Prostate gland (tissue), 2 donors: ENCODE measurements at regions not wholly inside any gene's neighbourhood (a gene's known extent, or its start where the extent isn't known, plus 50 kb on each side); places are given as distances from the start of the nearest gene placed in this dataset.

ENCODE experiments used
- DNase-seq: peaks from one replicate; pipeline ENCODE4 v3.0.0-alpha.2; 2019; ENCODE audit warnings: low spot score
- H3K27ac ChIP-seq, 2 donors: fragments of 200-600 bp; sonication (generic); 2 replicates each; pipeline ENCODE4 v1.5.1; 2017 to 2019
- H3K27me3 ChIP-seq: fragments of 200-600 bp; sonication (generic); replicated peaks from 2 replicates; pipeline ENCODE4 v1.5.1; 2019; ENCODE audit not compliant: insufficient read depth
- H3K36me3 ChIP-seq, 2 donors: fragments of 200-600 bp; sonication (generic); 1 replicate in 1 of 2; 2 replicates in 1 of 2; pipeline versions ENCODE4 v1.5.1 to v1.8.1; 2017 to 2019
- H3K4me1 ChIP-seq: fragments of 200-600 bp; sonication (generic); replicated peaks from 2 replicates; pipeline ENCODE4 v1.5.1; 2019
- H3K4me3 ChIP-seq, 2 donors: fragments of 200-600 bp; sonication (generic); 2 replicates each; pipeline ENCODE4 v1.5.1; 2017 to 2019
- H3K9me3 ChIP-seq: fragments of 200-600 bp; sonication (generic); 2 replicates; pipeline ENCODE4 v1.5.1; 2017
- CTCF ChIP-seq, 4 experiments: fragments of 200-600 bp in 2 of 4; fragments of 450-650 bp in 2 of 4; sonication (generic) in 2 of 4; IDR thresholded peaks; 1 replicate in 3 of 4; 2 replicates in 1 of 4; pipeline ENCODE4 v1.5.1; 2016 to 2019; ENCODE audit warnings: antibody characterized with exemption in 4 of 4, mild to moderate bottlenecking in 2 of 4, moderate library complexity in 2 of 4
- POLR2A ChIP-seq: fragments of 450-650 bp; IDR thresholded peaks from one replicate; pipeline ENCODE4 v1.6.1; 2016; ENCODE audit warnings: antibody characterized with exemption, mild to moderate bottlenecking
- POLR2AphosphoS5 ChIP-seq: sonication (generic); formaldehyde crosslinking; IDR thresholded peaks from one replicate; pipeline ENCODE4 v1.6.1; 2017; ENCODE audit warnings: antibody characterized with exemption
- WGBS: methylation state at CpG from one replicate; pipeline ENCODE4 v1.1.5; 2018; 5-methylcytosine and 5-hydroxymethylcytosine counted together
- intact Hi-C: fragments of 100-400 bp; cut with DNase I; formaldehyde crosslinking; loops from one replicate; pipeline ENCODE4 v1.14.2; 2022

- WGBS: 94% methylated on average over 2 of the region's 2 CpGs
These were observed 539.4 kb downstream of the BNC2 start for GRCh38 chr9:16331031-16331430.

DNA sequence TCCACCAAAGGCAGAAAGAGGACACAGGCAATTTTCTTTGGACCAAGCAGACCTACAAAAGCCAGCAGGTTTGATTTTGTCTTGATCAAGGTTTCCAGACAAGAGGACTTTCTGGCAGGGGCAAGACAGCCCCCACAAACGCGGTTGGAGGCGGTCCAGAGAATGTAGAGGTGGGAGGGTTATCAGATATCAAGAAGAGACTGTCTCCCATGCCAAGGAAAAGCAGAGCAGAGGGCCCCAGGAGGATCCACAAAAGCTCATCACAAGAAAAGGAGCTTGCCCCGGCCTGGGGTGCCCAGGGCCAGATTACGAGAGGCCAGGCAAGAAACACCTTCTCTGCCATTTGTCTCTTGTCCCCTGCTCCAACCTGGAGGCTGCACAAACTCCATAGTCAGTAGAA lies 538.9 kb downstream of the BNC2 start:
- H3K27ac ChIP-seq: no peak overlapping the region
- no peaks in the 10 kb centered on the region for H3K4me1 ChIP-seq
- no peaks in the 10 kb centered on the region for H3K9me3 ChIP-seq
- no peaks in the 10 kb centered on the region for H3K27me3 ChIP-seq
- WGBS: 76% methylated on average over 5 of the region's 5 CpGs
- H3K4me3 ChIP-seq: no peak overlapping the region
- no peaks in the 10 kb centered on the region for H3K36me3 ChIP-seq
- no peak for TF ChIP-seq CTCF (IDR thresholded peaks at IDR 0.05)
- no peak for TF ChIP-seq POLR2A
- TF ChIP-seq POLR2AphosphoS5: no peak
- no peak for DNase-seq
- intact Hi-C loops: no loop called here

More at GRCh38 chr9:16331031-16331430, 539.4 kb downstream of the BNC2 start:
- no peak overlapping the region for H3K27ac ChIP-seq
- H3K36me3 ChIP-seq: no peaks in the 10 kb centered on the region
- no peak overlapping the region for H3K4me3 ChIP-seq
- DNase-seq: no peak
- no peaks in the 10 kb centered on the region for H3K9me3 ChIP-seq
- H3K4me1 ChIP-seq: no peaks in the 10 kb centered on the region
- TF ChIP-seq POLR2A: no peak
- TF ChIP-seq POLR2AphosphoS5: no peak
- no peak for TF ChIP-seq CTCF (IDR thresholded peaks at IDR 0.05)
- intact Hi-C loops: no loop called here
- H3K27me3 ChIP-seq: no peaks in the 10 kb centered on the region

DNA sequence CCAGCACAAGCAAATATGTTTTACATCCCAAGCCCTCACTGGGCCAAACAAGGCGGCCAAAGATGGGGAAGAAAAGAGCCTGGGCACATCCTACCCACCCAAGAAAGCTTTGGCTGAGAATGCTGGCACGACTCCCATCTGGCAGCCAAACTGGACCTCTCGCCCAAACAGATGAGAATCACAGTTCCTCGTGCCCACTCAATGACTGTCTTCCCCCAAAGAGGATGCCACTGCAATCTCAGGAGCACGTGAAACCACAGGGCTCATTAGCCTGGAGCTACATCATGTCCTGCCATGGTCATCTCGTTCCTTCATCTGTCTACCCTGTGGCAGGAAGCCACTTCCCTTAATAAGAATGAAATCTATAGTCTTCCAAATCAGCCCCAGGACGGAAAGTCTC lies 536.8 kb downstream of the BNC2 start:
- no peak for DNase-seq
- TF ChIP-seq CTCF (IDR thresholded peaks at IDR 0.05): no peak
- TF ChIP-seq POLR2AphosphoS5: no peak
- TF ChIP-seq POLR2A: no peak
- Histone ChIP-seq H3K4me1 (no peaks in the 10 kb centered on the region), H3K27me3 (no peaks in the 10 kb centered on the region), H3K9me3 (no peaks in the 10 kb centered on the region), H3K36me3 (no peaks in the 10 kb centered on the region), H3K27ac (no peak overlapping the region), H3K4me3 (no peak overlapping the region)
- 59% methylated on average over 7 of the region's 7 CpGs for whole genome bisulfite sequencing
- intact Hi-C loops: no loop called here

DNA sequence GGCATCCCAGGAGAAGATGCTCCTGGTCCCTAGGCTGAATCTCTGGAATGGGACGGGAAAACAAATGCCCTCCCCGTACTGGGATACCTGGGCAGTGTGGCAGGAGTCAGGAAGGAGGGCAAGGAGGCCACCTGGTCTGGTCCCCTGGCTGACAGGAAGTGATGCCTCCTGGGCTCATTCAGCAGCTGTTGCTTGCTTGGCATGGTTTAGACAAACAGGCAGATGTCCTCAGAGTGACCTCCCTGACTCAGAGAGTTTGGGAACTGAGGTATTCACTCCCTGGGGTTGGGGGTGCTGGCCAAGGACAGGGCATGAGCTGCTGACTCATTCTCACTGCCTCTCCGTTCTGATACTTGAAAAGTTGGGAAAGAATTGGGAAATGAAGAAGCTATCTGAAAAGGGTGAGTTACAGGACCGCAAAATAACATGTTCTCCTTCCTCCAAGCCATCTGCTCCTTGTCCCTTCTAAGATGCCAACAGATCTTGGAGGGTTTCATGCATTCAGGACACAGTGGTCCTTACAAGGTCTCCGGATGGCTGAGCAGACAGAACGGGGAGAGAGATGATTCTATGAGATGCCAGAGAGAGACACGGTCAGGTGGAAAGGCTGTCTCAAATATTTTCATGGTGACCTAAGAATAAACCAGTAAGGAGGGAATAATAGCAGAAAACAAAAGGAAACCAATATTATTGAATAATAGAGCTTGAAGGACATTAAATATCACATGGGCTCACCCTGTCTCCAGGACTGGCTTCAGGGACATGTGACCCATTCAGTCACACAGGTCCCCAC lies 534.5 kb downstream of the BNC2 start:
- intact Hi-C loops: no loop called here
- no peak for TF ChIP-seq POLR2A
- TF ChIP-seq POLR2AphosphoS5: no peak
- no peak for TF ChIP-seq CTCF (IDR thresholded peaks at IDR 0.05)
- Histone ChIP-seq H3K27ac (no peak overlapping the region), H3K36me3 (no peaks in the 10 kb centered on the region), H3K4me3 (no peak overlapping the region), H3K4me1 (no peaks in the 10 kb centered on the region), H3K27me3 (no peaks in the 10 kb centered on the region), H3K9me3 (no peaks in the 10 kb centered on the region)
- no peak for DNase-seq
- WGBS: 72% methylated on average over 7 of the region's 7 CpGs

DNA sequence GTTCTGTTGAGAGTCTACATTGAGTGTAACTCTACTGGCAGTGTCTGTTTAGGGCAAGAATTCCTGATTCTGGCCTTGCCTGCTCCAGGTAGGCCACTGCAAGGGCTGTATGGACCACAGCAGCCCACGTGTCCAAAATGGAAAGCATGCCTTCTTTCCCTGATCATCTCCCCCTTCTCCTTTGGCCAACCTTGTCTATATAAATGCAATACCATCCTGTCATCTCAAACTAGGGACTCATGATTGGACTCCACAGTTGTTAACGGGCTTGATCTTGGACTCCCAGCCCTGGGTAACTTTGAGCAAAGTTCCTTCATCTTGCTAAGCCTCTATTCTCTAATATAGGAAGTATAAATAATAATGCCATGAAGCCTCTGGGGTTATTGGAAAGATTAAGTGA lies 533.6 kb downstream of the BNC2 start:
- H3K4me1 ChIP-seq: no peaks in the 10 kb centered on the region
- no peaks in the 10 kb centered on the region for H3K36me3 ChIP-seq
- H3K27ac ChIP-seq: no peak overlapping the region
- no peak overlapping the region for H3K4me3 ChIP-seq
- no peaks in the 10 kb centered on the region for H3K27me3 ChIP-seq
- TF ChIP-seq POLR2AphosphoS5 (no peak), CTCF (IDR thresholded peaks at IDR 0.05) (no peak), POLR2A (no peak)
- intact Hi-C loops: no loop called here
- no peak for DNase-seq
- 50% methylated on average over 2 of the region's 2 CpGs for WGBS
- H3K9me3 ChIP-seq: no peaks in the 10 kb centered on the region
